H9 (cell line): ENCODE measurements at regions not wholly inside any gene's neighbourhood (a gene's known extent, or its start where the extent isn't known, plus 50 kb on each side); places are given as distances from the start of the nearest gene placed in this dataset.

Experiments
- DNase-seq: peaks from one replicate; pipeline ENCODE4 v3.0.0-alpha.2; 2017
- H2AFZ ChIP-seq: one replicate; pipeline ENCODE4 v1.6.1; 2013; ENCODE audit warnings: mild to moderate bottlenecking, low read length, control low read depth, moderate library complexity
- H2AK5ac ChIP-seq: 2 replicates; pipeline ENCODE4 v1.6.1; 2013; ENCODE audit warnings: low read length, control low read depth, mixed read lengths; ENCODE audit not compliant: insufficient read length
- H2BK120ac ChIP-seq: one replicate; pipeline ENCODE4 v1.6.1; 2013; ENCODE audit warnings: low read depth, mild to moderate bottlenecking, low read length, control low read depth, inconsistent platforms; ENCODE audit not compliant: poor library complexity, severe bottlenecking
- H2BK12ac ChIP-seq: 2 replicates; pipeline ENCODE4 v1.6.1; 2013; ENCODE audit warnings: low read length, control low read depth, mixed read lengths, low read depth; ENCODE audit not compliant: insufficient read length
- H2BK15ac ChIP-seq: 2 replicates; pipeline ENCODE4 v1.6.1; 2013; ENCODE audit warnings: low read depth, low read length, control low read depth
- H2BK20ac ChIP-seq: one replicate; pipeline ENCODE4 v1.6.1; 2013; ENCODE audit warnings: low read depth, mild to moderate bottlenecking, low read length, control low read depth, inconsistent platforms; ENCODE audit not compliant: poor library complexity, severe bottlenecking
- H2BK5ac ChIP-seq: 2 replicates; pipeline ENCODE4 v1.6.1; 2013; ENCODE audit warnings: low read length, control low read depth, mixed read lengths; ENCODE audit not compliant: insufficient read length
- H3K14ac ChIP-seq: 2 replicates; pipeline ENCODE4 v1.6.1; 2013; ENCODE audit warnings: low read length, control low read depth; ENCODE audit not compliant: insufficient read depth
- H3K18ac ChIP-seq: 2 replicates; pipeline ENCODE4 v1.6.1; 2013; ENCODE audit warnings: low read depth, mild to moderate bottlenecking, mixed read lengths, low read length, control low read depth; ENCODE audit not compliant: insufficient read length
- H3K23ac ChIP-seq: 2 replicates; pipeline ENCODE4 v1.6.1; 2013; ENCODE audit warnings: low read length, control low read depth, mixed read lengths, low read depth; ENCODE audit not compliant: insufficient read length
- H3K23me2 ChIP-seq: 2 replicates; pipeline ENCODE4 v1.6.1; 2013; ENCODE audit warnings: low read depth, mild to moderate bottlenecking, mixed read lengths, low read length, control low read depth; ENCODE audit not compliant: insufficient read length, poor library complexity, severe bottlenecking
- H3K27ac ChIP-seq: 2 replicates; pipeline ENCODE4 v1.5.1; 2013; ENCODE audit warnings: low read length, control low read depth, mixed read lengths, low read depth; ENCODE audit not compliant: insufficient read length
- H3K27me3 ChIP-seq: 2 replicates; pipeline ENCODE4 v1.6.1; 2013; ENCODE audit warnings: low read length, control low read depth, inconsistent platforms; ENCODE audit not compliant: insufficient read depth
- H3K4ac ChIP-seq: 2 replicates; pipeline ENCODE4 v1.6.1; 2013; ENCODE audit warnings: low read depth, mild to moderate bottlenecking, control low read depth, inconsistent platforms, low read length, moderate library complexity
- H3K4me1 ChIP-seq: 2 replicates; pipeline ENCODE4 v1.6.1; 2013; ENCODE audit warnings: low read length, control low read depth, inconsistent platforms; ENCODE audit not compliant: insufficient read depth
- H3K4me2 ChIP-seq: 2 replicates; pipeline ENCODE4 v1.6.1; 2013; ENCODE audit warnings: low read length, control low read depth, mixed read lengths; ENCODE audit not compliant: insufficient read length, insufficient read depth
- H3K56ac ChIP-seq: 2 replicates; pipeline ENCODE4 v1.6.1; 2013; ENCODE audit warnings: low read depth, mild to moderate bottlenecking, mixed read lengths, low read length, control low read depth; ENCODE audit not compliant: insufficient read length
- H3K79me1 ChIP-seq: 2 replicates; pipeline ENCODE4 v1.6.1; 2013; ENCODE audit warnings: low read depth, mild to moderate bottlenecking, moderate library complexity, low read length, control low read depth, inconsistent platforms; ENCODE audit not compliant: insufficient read depth, poor library complexity, severe bottlenecking
- H3K79me2 ChIP-seq: 2 replicates; pipeline ENCODE4 v1.6.1; 2013; ENCODE audit warnings: low read length, control low read depth, inconsistent platforms; ENCODE audit not compliant: insufficient read depth
- H3K9ac ChIP-seq: 2 replicates; pipeline ENCODE4 v1.6.1; 2013; ENCODE audit warnings: low read length, control low read depth, mixed read lengths; ENCODE audit not compliant: insufficient read length; ENCODE audit errors: extremely low read depth
- H3K9me3 ChIP-seq: one replicate; pipeline ENCODE4 v1.6.1; 2013; ENCODE audit warnings: low read depth, low read length, inconsistent platforms; ENCODE audit not compliant: control insufficient read depth
- H3T11ph ChIP-seq: one replicate; pipeline ENCODE4 v1.6.1; 2013; ENCODE audit warnings: mild to moderate bottlenecking, low read length, control low read depth, inconsistent platforms
- H4K20me1 ChIP-seq: one replicate; pipeline ENCODE4 v1.6.1; 2013; ENCODE audit not compliant: control insufficient read depth, insufficient read length, insufficient read depth
- H4K5ac ChIP-seq: 2 replicates; pipeline ENCODE4 v1.6.1; 2013; ENCODE audit warnings: low read depth, mild to moderate bottlenecking, mixed read lengths, low read length, control low read depth; ENCODE audit not compliant: insufficient read length
- H4K8ac ChIP-seq: replicated peaks from 2 replicates; pipeline ENCODE4 v1.6.1; 2013; ENCODE audit warnings: low read length, control low read depth, mixed read lengths, low read depth; ENCODE audit not compliant: insufficient read length
- H4K91ac ChIP-seq: 2 replicates; pipeline ENCODE4 v1.6.1; 2013; ENCODE audit warnings: low read depth, mild to moderate bottlenecking, moderate library complexity, mixed read lengths, low read length, control low read depth; ENCODE audit not compliant: insufficient read length
- H3K27ac Mint-ChIP-seq, 3 experiments: 2 replicates in 2 of 3; 3 replicates in 1 of 3; pipeline ENCODE4 v1.8.0; 2020 to 2021; ENCODE audit warnings: mixed read lengths in 3 of 3, mild to moderate bottlenecking in 1 of 3, moderate library complexity in 1 of 3
- H3K27me3 Mint-ChIP-seq: 2 replicates; pipeline ENCODE4 v1.8.0; 2021; ENCODE audit warnings: low read depth, mild to moderate bottlenecking, moderate library complexity, mixed read lengths
- H3K36me3 Mint-ChIP-seq, 3 experiments: 2 replicates in 2 of 3; 3 replicates in 1 of 3; pipeline ENCODE4 v1.8.0; 2020 to 2021; ENCODE audit warnings: low read depth in 3 of 3, mixed read lengths in 3 of 3; ENCODE audit not compliant: insufficient read depth in 1 of 3
- H3K4me1 Mint-ChIP-seq, 2 experiments: 2 replicates each; pipeline ENCODE4 v1.8.0; 2020; ENCODE audit warnings: mixed read lengths in 2 of 2
- H3K4me3 Mint-ChIP-seq, 2 experiments: 2 replicates in 1 of 2; 3 replicates in 1 of 2; pipeline ENCODE4 v1.8.0; 2020 to 2021; ENCODE audit warnings: mild to moderate bottlenecking in 2 of 2, mixed read lengths in 2 of 2, moderate library complexity in 1 of 2
- H3K9me3 Mint-ChIP-seq, 2 experiments: 2 replicates in 1 of 2; 3 replicates in 1 of 2; pipeline ENCODE4 v1.8.0; 2020; ENCODE audit warnings: mild to moderate bottlenecking in 2 of 2, mixed read lengths in 2 of 2, moderate library complexity in 1 of 2
- WGBS: extraction: QIAGEN DNeasy Blood & Tissue Kit; methylation state at CpG from one replicate; pipeline ENCODE4 v1.1.7; 2013; ENCODE audit warnings: missing lambda C conversion rate, low lambda C conversion rate, mixed read lengths; ENCODE audit not compliant: insufficient read length; ENCODE audit errors: extremely low coverage; 5-methylcytosine and 5-hydroxymethylcytosine counted together
- TF ChIP-seq, protein P1 (sequence below): fragments of 200-600 bp; sonication (generic); conservative IDR thresholded peaks from 3 replicates; pipeline ENCODE4 v1.8.0; 2021; ENCODE audit warnings: antibody characterized with exemption, mild to moderate bottlenecking

DNA sequence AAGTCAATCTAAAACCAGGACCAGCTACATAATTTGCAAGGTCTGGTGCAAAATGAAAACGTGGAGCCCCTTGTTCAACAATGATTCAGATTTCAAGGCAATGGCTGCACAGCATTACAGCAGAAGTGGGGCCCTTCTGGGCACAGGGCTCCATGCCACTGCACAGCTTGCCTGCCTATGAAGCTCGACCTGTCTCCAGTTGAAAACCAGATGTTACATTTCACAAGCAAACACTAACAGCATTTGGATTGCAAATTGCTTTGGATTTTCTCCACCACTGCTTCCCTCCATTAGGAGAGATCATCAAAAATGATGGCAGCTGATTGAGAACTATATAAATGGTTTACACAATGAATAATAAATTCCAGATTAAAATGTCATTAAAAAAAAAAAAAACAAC lies 551.4 kb upstream of the ZFHX3 start:
- Histone ChIP-seq H3K23ac (no peak overlapping the region), H2BK12ac (no peak overlapping the region), H4K8ac (no peak overlapping the region), H3K56ac (no peak overlapping the region), H3T11ph (no peak overlapping the region), H3K79me2 (no peaks in the 10 kb centered on the region), H3K18ac (no peak overlapping the region), H2BK15ac (no peak overlapping the region), H3K9me3 (no peaks in the 10 kb centered on the region), H2BK20ac (no peak overlapping the region), H3K27ac (no peak overlapping the region), H3K23me2 (no peaks in the 10 kb centered on the region), H3K4me1 (no peaks in the 10 kb centered on the region), H2AK5ac (no peak overlapping the region), H2AFZ (no peak overlapping the region), H2BK120ac (no peak overlapping the region), H3K14ac (no peak overlapping the region), H4K91ac (no peak overlapping the region), H3K9ac (no peak overlapping the region), H4K5ac (no peak overlapping the region), H3K4ac (no peak overlapping the region), H3K4me2 (no peak overlapping the region), H3K27me3 (no peaks in the 10 kb centered on the region), H3K79me1 (no peaks in the 10 kb centered on the region), H2BK5ac (no peak overlapping the region), H4K20me1 (no peaks in the 10 kb centered on the region)
- H3K4me3 Mint-ChIP-seq: no peak overlapping the region
- no peaks in the 10 kb centered on the region for H3K27me3 Mint-ChIP-seq
- no peaks in the 10 kb centered on the region for H3K36me3 Mint-ChIP-seq
- no peak overlapping the region for H3K27ac Mint-ChIP-seq
- TF ChIP-seq, protein P1, sequence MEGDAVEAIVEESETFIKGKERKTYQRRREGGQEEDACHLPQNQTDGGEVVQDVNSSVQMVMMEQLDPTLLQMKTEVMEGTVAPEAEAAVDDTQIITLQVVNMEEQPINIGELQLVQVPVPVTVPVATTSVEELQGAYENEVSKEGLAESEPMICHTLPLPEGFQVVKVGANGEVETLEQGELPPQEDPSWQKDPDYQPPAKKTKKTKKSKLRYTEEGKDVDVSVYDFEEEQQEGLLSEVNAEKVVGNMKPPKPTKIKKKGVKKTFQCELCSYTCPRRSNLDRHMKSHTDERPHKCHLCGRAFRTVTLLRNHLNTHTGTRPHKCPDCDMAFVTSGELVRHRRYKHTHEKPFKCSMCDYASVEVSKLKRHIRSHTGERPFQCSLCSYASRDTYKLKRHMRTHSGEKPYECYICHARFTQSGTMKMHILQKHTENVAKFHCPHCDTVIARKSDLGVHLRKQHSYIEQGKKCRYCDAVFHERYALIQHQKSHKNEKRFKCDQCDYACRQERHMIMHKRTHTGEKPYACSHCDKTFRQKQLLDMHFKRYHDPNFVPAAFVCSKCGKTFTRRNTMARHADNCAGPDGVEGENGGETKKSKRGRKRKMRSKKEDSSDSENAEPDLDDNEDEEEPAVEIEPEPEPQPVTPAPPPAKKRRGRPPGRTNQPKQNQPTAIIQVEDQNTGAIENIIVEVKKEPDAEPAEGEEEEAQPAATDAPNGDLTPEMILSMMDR: no peak
- no CpG with 5 or more reads among the region's 2 CpGs for WGBS
- H3K9me3 Mint-ChIP-seq: no peaks in the 10 kb centered on the region
- no peak for DNase-seq
- no peaks in the 10 kb centered on the region for H3K4me1 Mint-ChIP-seq
